DMS79 (cell line): ENCODE measurements at regions not wholly inside any gene's neighbourhood (a gene's known extent, or its start where the extent isn't known, plus 50 kb on each side); places are given as distances from the start of the nearest gene placed in this dataset.
"Not testable (repeated sequence)": the region's sequence is repeated elsewhere in the genome, so short reads cannot be mapped to it uniquely, and the experiment has no call there.

ENCODE experiments used
- DNase-seq: peaks from one replicate; lab custom pipeline; 2025; lab: John Stamatoyannopoulos, UW

- DNase-seq = no peak
Observed at GRCh38 chr16:86349338-86349900, 160.9 kb upstream of the FOXF1 start.

- DNase-seq = no peak
Observed at GRCh38 chr16:86350289-86350688, 160.0 kb upstream of the FOXF1 start.

GRCh38 chr16:86351041-86351784, 159.1 kb upstream of the FOXF1 start:
- DNase-seq = no peak

- DNase-seq = not testable (repeated sequence)
Observed at GRCh38 chr16:86351785-86352139, 158.6 kb upstream of the FOXF1 start.

- no peak for DNase-seq
Observed at GRCh38 chr16:86353148-86353547, 157.2 kb upstream of the FOXF1 start.

- DNase-seq = no peak
Observed at GRCh38 chr16:86353948-86354347, 156.4 kb upstream of the FOXF1 start.

GRCh38 chr16:86354641-86355513, 155.4 kb upstream of the FOXF1 start:
- DNase-seq = no peak

GRCh38 chr16:86355531-86355930, 154.8 kb upstream of the FOXF1 start:
- no peak for DNase-seq

GRCh38 chr16:86355951-86356350, 154.4 kb upstream of the FOXF1 start:
- no peak for DNase-seq

GRCh38 chr16:86356804-86357203, 153.5 kb upstream of the FOXF1 start:
- no peak for DNase-seq

- DNase-seq = no peak
Observed at GRCh38 chr16:86357303-86357702, 153.0 kb upstream of the FOXF1 start.

- no peak for DNase-seq
Observed at GRCh38 chr16:86357950-86358349, 152.4 kb upstream of the FOXF1 start.

- no peak for DNase-seq
Observed at GRCh38 chr16:86359571-86359970, 150.8 kb upstream of the FOXF1 start.

- DNase-seq = no peak
Observed at GRCh38 chr16:86362155-86362849, 148.0 kb upstream of the FOXF1 start.

- DNase-seq = no peak
Observed at GRCh38 chr16:86363057-86363490, 147.3 kb upstream of the FOXF1 start.

- DNase-seq = peak; percentile 18
Observed at GRCh38 chr16:86363836-86364618, 146.3 kb upstream of the FOXF1 start.

- DNase-seq = no peak
Observed at GRCh38 chr16:86364653-86365380, 145.5 kb upstream of the FOXF1 start.

- no peak for DNase-seq
Observed at GRCh38 chr16:86365513-86366273, 144.6 kb upstream of the FOXF1 start.

- no peak for DNase-seq
Observed at GRCh38 chr16:86366481-86366880, 143.8 kb upstream of the FOXF1 start.
